HepG2 (cell line): ENCODE measurements at regions not wholly inside any gene's neighbourhood (a gene's known extent, or its start where the extent isn't known, plus 50 kb on each side); places are given as distances from the start of the nearest gene placed in this dataset.

Experiments
- AGO1 ChIP-seq: fragments of 200-400 bp; formaldehyde crosslinking; IDR thresholded peaks from 2 replicates; pipeline ENCODE4 v1.6.1; 2017; ENCODE audit warnings: mild to moderate bottlenecking, low read depth, low read length, moderate library complexity; ENCODE audit not compliant: poor library complexity, severe bottlenecking
- EP300 ChIP-seq, 3 experiments: sonication (generic) in 1 of 3; formaldehyde crosslinking in 1 of 3; IDR thresholded peaks; 2 replicates each; pipeline versions ENCODE4 v1.5.1 to v1.6.1; 2011 to 2020; ENCODE audit warnings: low read depth in 2 of 3, low read length in 2 of 3, borderline replicate concordance in 1 of 3, improper control_type of control experiment in 1 of 3, mild to moderate bottlenecking in 1 of 3, missing genetic modification reagents in 1 of 3, moderate library complexity in 1 of 3
- GATA4 ChIP-seq: sonication (generic); IDR thresholded peaks from 2 replicates; pipeline ENCODE4 v1.6.1; 2016; ENCODE audit warnings: antibody characterized with exemption, low read depth, borderline replicate concordance
- GLI4 ChIP-seq: sonication (generic); formaldehyde crosslinking; IDR thresholded peaks from 2 replicates; pipeline ENCODE4 v1.5.1; 2020; ENCODE audit warnings: missing genetic modification reagents, mild to moderate bottlenecking, moderate library complexity, borderline replicate concordance
- IRF2 ChIP-seq: IDR thresholded peaks from 2 replicates; pipeline ENCODE4 v1.6.1; 2018; ENCODE audit warnings: missing genetic modification reagents, missing compliant biosample characterization
- MED8 ChIP-seq: sonication (generic); formaldehyde crosslinking; IDR thresholded peaks from 2 replicates; pipeline ENCODE4 v1.8.1; 2023; ENCODE audit warnings: mild to moderate bottlenecking, missing genetic modification reagents; ENCODE audit not compliant: insufficient replicate concordance
- MEIS2 ChIP-seq: sonication (generic); formaldehyde crosslinking; IDR thresholded peaks from 2 replicates; pipeline ENCODE4 v1.9.0; 2021; ENCODE audit warnings: mild to moderate bottlenecking, missing genetic modification reagents
- MXD4 ChIP-seq: IDR thresholded peaks from 2 replicates; pipeline ENCODE4 v1.6.1; 2016; ENCODE audit warnings: mild to moderate bottlenecking, missing biosample characterization, missing genetic modification reagents
- RAD51 ChIP-seq: fragments of 450-650 bp; IDR thresholded peaks from 2 replicates; pipeline ENCODE4 v1.6.1; 2016; ENCODE audit warnings: borderline replicate concordance
- RFXANK ChIP-seq: IDR thresholded peaks from 2 replicates; pipeline ENCODE4 v1.6.1; 2016
- SAP130 ChIP-seq: IDR thresholded peaks from 2 replicates; pipeline ENCODE4 v1.6.1; 2016; ENCODE audit warnings: low read depth
- SRY ChIP-seq: sonication (generic); formaldehyde crosslinking; IDR thresholded peaks from 2 replicates; pipeline ENCODE4 v1.8.0; 2022; ENCODE audit warnings: mild to moderate bottlenecking, missing genetic modification reagents
- TCF7L2 ChIP-seq: IDR thresholded peaks from 2 replicates; pipeline ENCODE4 v1.6.1; 2011; ENCODE audit warnings: mild to moderate bottlenecking, low read depth, low read length, moderate library complexity
- ZKSCAN1 ChIP-seq: fragments of 150-350 bp; IDR thresholded peaks from 2 replicates; pipeline ENCODE4 v1.6.1; 2014; ENCODE audit warnings: low read length
- ZNF17 ChIP-seq: sonication (generic); formaldehyde crosslinking; IDR thresholded peaks from 2 replicates; pipeline ENCODE4 v1.5.0; 2020; ENCODE audit warnings: mild to moderate bottlenecking, missing genetic modification reagents
- ZNF703 ChIP-seq: sonication (generic); formaldehyde crosslinking; IDR thresholded peaks from 2 replicates; pipeline ENCODE4 v1.5.1; 2020; ENCODE audit warnings: missing genetic modification reagents, mild to moderate bottlenecking, moderate library complexity, borderline replicate concordance
- ZNF761 ChIP-seq: sonication (generic); formaldehyde crosslinking; conservative IDR thresholded peaks from 2 replicates; pipeline ENCODE4 v1.4.0; 2020; ENCODE audit warnings: mild to moderate bottlenecking, missing genetic modification reagents
- TF ChIP-seq, protein P1 (sequence below): sonication (generic); formaldehyde crosslinking; IDR thresholded peaks from 2 replicates; pipeline ENCODE4 v1.5.1; 2020; ENCODE audit warnings: missing genetic modification reagents, mild to moderate bottlenecking, borderline replicate concordance
- TF ChIP-seq, protein P2 (sequence below): IDR thresholded peaks from 2 replicates; pipeline ENCODE4 v1.6.1; 2012; ENCODE audit warnings: inconsistent platforms
- TF ChIP-seq, protein P3 (sequence below): sonication (generic); formaldehyde crosslinking; IDR thresholded peaks from 2 replicates; pipeline ENCODE4 v1.4.0; 2020; ENCODE audit warnings: mild to moderate bottlenecking, missing genetic modification reagents
- TF ChIP-seq, protein P4 (sequence below): sonication (generic); formaldehyde crosslinking; IDR thresholded peaks from 2 replicates; pipeline ENCODE4 v1.9.0; 2022; ENCODE audit warnings: low read depth, missing genetic modification reagents
- TF ChIP-seq, protein P5 (sequence below): sonication (generic); formaldehyde crosslinking; IDR thresholded peaks from 2 replicates; pipeline ENCODE4 v1.4.0; 2020; ENCODE audit warnings: missing genetic modification reagents

DNA sequence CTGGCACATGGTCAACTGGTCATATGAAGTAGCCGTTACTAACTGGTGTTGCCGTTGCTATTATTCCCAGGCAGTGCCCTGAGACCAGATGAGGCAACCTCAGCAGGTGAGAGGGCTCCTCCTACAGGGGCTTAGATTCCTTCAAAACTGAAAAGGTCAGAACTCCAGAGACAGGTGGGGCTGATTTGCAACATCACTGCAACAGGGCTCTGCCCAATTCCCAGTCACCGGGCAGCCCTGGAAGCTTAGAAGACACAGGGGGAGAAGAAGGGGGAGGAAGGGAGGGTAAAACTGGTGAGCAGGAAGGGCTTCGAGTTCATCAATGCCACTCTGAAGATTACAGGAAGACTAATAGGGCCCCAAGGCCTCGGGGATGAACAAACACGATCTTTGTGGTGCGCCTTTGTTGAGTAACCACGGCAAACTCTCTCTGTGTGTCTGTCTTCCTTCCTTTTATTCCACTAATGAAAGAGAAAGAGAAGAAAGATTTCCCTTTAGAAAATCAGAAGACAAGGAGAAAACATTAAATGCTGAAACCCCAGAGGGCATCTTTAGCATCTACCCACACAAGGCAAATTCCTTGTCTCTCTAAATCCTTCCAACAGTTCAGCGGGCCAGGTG lies 749.1 kb upstream of the TBX3 start (continued):
- TF ChIP-seq, protein P1, sequence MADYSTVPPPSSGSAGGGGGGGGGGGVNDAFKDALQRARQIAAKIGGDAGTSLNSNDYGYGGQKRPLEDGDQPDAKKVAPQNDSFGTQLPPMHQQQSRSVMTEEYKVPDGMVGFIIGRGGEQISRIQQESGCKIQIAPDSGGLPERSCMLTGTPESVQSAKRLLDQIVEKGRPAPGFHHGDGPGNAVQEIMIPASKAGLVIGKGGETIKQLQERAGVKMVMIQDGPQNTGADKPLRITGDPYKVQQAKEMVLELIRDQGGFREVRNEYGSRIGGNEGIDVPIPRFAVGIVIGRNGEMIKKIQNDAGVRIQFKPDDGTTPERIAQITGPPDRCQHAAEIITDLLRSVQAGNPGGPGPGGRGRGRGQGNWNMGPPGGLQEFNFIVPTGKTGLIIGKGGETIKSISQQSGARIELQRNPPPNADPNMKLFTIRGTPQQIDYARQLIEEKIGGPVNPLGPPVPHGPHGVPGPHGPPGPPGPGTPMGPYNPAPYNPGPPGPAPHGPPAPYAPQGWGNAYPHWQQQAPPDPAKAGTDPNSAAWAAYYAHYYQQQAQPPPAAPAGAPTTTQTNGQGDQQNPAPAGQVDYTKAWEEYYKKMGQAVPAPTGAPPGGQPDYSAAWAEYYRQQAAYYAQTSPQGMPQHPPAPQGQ (CRISPR knock-in tag): no peak
- TF ChIP-seq EP300 (IDR thresholded peaks at IDR 0.05; ENCODE audit: low read depth in 2 of 2, low read length in 2 of 2) (peak in 1 of 2 experiments; percentile 97; a peak in 2 of 4 replicates), EP300 (CRISPR knock-in tag; IDR thresholded peaks at IDR 0.05; ENCODE audit: borderline replicate concordance) (peak; percentile 88; the same call in 1 of the 2 replicates), ZNF703 (CRISPR knock-in tag) (no peak), MEIS2 (CRISPR knock-in tag) (peak; percentile 84; the same call in 1 of the 2 replicates), MXD4 (no peak), GLI4 (CRISPR knock-in tag) (no peak), SAP130 (CRISPR knock-in tag) (peak; percentile 68), GATA4 (peak; percentile 85), TCF7L2 (no peak), RFXANK (peak; percentile 57; the same call in 1 of the 2 replicates), MED8 (CRISPR knock-in tag) (peak; percentile 94), ZKSCAN1 (no peak), AGO1 (no peak), ZNF761 (CRISPR knock-in tag) (no peak), RAD51 (no peak), SRY (0 out of 2 replicates have a peak, but pooled peaks have one; percentile 13), IRF2 (peak; percentile 64; the same call in 1 of the 2 replicates), ZNF17 (CRISPR knock-in tag) (no peak)
- TF ChIP-seq, protein P2, sequence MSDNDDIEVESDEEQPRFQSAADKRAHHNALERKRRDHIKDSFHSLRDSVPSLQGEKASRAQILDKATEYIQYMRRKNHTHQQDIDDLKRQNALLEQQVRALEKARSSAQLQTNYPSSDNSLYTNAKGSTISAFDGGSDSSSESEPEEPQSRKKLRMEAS: peak; percentile 69
- TF ChIP-seq, protein P3, sequence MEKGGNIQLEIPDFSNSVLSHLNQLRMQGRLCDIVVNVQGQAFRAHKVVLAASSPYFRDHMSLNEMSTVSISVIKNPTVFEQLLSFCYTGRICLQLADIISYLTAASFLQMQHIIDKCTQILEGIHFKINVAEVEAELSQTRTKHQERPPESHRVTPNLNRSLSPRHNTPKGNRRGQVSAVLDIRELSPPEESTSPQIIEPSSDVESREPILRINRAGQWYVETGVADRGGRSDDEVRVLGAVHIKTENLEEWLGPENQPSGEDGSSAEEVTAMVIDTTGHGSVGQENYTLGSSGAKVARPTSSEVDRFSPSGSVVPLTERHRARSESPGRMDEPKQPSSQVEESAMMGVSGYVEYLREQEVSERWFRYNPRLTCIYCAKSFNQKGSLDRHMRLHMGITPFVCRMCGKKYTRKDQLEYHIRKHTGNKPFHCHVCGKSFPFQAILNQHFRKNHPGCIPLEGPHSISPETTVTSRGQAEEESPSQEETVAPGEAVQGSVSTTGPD: no peak
- TF ChIP-seq, protein P4, sequence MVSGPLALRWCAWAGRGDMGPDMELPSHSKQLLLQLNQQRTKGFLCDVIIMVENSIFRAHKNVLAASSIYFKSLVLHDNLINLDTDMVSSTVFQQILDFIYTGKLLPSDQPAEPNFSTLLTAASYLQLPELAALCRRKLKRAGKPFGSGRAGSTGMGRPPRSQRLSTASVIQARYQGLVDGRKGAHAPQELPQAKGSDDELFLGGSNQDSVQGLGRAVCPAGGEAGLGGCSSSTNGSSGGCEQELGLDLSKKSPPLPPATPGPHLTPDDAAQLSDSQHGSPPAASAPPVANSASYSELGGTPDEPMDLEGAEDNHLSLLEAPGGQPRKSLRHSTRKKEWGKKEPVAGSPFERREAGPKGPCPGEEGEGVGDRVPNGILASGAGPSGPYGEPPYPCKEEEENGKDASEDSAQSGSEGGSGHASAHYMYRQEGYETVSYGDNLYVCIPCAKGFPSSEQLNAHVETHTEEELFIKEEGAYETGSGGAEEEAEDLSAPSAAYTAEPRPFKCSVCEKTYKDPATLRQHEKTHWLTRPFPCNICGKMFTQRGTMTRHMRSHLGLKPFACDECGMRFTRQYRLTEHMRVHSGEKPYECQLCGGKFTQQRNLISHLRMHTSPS (CRISPR knock-in tag): peak; percentile 78; the same call in 1 of the 2 replicates
- TF ChIP-seq, protein P5, sequence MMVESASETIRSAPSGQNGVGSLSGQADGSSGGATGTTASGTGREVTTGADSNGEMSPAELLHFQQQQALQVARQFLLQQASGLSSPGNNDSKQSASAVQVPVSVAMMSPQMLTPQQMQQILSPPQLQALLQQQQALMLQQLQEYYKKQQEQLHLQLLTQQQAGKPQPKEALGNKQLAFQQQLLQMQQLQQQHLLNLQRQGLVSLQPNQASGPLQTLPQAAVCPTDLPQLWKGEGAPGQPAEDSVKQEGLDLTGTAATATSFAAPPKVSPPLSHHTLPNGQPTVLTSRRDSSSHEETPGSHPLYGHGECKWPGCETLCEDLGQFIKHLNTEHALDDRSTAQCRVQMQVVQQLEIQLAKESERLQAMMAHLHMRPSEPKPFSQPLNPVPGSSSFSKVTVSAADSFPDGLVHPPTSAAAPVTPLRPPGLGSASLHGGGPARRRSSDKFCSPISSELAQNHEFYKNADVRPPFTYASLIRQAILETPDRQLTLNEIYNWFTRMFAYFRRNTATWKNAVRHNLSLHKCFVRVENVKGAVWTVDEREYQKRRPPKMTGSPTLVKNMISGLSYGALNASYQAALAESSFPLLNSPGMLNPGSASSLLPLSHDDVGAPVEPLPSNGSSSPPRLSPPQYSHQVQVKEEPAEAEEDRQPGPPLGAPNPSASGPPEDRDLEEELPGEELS: peak; percentile 95
